GM12891 (cell line): ENCODE measurements at regions not wholly inside any gene's neighbourhood (a gene's known extent, or its start where the extent isn't known, plus 50 kb on each side); places are given as distances from the start of the nearest gene placed in this dataset.

ENCODE experiments used
- PAX5 ChIP-seq: IDR thresholded peaks from 2 replicates; pipeline ENCODE4 v1.6.1; 2011; ENCODE audit warnings: low read length, moderate library complexity, mild to moderate bottlenecking; ENCODE audit not compliant: insufficient read depth, severe bottlenecking
- POLR2A ChIP-seq: IDR thresholded peaks from 2 replicates; pipeline ENCODE4 v1.6.1; 2011; ENCODE audit warnings: low read depth, low read length, control low read depth
- POLR2AphosphoS5 ChIP-seq: IDR thresholded peaks from 2 replicates; pipeline ENCODE4 v1.6.1; 2011; ENCODE audit warnings: low read depth, low read length, control low read depth
- TAF1 ChIP-seq: IDR thresholded peaks from 2 replicates; pipeline ENCODE4 v1.6.1; 2011; ENCODE audit warnings: low read depth, low read length, control low read depth

DNA sequence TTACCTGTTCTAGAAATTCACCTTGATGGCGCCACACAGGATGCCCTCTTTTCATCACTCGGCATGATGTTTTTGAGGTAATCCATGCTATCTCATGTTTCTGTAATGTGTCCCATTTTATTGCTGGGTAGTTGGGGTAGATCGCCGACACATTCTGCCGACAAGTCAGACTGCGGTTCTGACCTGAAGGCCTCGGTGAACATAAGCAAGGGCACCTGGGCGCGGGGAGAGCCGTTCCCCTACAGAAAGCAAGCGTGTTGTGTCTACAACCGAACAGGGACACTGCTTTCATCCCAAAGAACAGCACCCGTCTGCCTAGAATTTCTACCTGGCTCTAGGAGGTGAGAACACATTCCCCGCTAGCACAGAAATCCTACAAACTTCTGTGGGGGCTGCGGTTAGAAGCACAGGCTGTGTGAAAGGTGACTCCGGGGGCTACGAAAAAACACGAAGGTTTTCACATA is 149.2 kb downstream of the PPIAL4G start:
- TF ChIP-seq POLR2A (no peak), POLR2AphosphoS5 (no peak), TAF1 (no peak), PAX5 (no peak)
